Liver (tissue), 3 donors: ENCODE measurements at regions not wholly inside any gene's neighbourhood (a gene's known extent, or its start where the extent isn't known, plus 50 kb on each side); places are given as distances from the start of the nearest gene placed in this dataset.

Source experiments
- JUND ChIP-seq, 2 donors: IDR thresholded peaks; 2 replicates each; pipeline ENCODE4 v1.6.1; 2016; ENCODE audit warnings: antibody characterized with exemption in 2 of 2
- TF ChIP-seq, protein P1 (sequence below): fragments of 150-350 bp; IDR thresholded peaks from 2 replicates; pipeline ENCODE4 v1.5.1; 2017; ENCODE audit warnings: improper control_type of control experiment, low read depth, low read length; ENCODE audit not compliant: missing input control
- donor health status: healthy.
- donor health status: healthy.

DNA sequence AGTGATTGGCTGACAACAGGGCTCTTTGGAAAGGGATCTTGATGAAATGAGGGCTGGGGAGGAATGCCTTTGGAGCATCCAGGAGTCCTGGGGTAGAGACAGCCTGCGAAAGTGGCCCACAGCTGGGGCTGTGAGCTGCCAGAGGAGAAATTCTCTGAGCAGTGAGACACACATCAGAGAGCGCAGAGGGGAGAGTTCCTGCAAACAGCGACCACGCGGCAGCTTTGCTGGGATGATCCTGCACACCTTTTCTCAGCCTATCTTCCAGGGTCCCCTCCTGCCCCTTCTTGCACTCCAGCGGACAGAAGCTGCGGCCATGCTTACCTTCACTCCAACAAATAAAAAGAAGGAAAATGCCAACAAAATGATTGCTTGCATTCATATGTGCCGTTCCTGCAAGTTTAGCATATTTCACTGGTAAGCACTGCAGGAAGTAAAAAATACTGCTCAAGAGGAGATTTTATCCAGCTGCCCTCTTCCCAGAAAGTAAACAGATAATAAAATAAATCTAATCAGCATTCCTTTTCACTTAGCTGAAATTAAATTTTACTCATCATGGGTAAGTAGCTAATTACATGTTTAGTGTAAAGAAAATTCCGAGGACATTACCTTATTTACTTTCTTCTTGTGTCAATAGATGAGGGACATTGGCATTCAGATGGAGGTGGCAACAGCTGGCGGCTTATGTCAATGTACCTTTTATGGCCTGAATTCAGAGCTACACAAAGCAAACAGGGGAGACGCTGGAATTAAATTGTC lies 339.9 kb upstream of the ARID1B start:
- TF ChIP-seq, protein P1, sequence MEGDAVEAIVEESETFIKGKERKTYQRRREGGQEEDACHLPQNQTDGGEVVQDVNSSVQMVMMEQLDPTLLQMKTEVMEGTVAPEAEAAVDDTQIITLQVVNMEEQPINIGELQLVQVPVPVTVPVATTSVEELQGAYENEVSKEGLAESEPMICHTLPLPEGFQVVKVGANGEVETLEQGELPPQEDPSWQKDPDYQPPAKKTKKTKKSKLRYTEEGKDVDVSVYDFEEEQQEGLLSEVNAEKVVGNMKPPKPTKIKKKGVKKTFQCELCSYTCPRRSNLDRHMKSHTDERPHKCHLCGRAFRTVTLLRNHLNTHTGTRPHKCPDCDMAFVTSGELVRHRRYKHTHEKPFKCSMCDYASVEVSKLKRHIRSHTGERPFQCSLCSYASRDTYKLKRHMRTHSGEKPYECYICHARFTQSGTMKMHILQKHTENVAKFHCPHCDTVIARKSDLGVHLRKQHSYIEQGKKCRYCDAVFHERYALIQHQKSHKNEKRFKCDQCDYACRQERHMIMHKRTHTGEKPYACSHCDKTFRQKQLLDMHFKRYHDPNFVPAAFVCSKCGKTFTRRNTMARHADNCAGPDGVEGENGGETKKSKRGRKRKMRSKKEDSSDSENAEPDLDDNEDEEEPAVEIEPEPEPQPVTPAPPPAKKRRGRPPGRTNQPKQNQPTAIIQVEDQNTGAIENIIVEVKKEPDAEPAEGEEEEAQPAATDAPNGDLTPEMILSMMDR: no peak
- TF ChIP-seq JUND (IDR thresholded peaks at IDR 0.05): no peak
